ENCODE measurements at regions not wholly inside any gene's neighbourhood (a gene's known extent, or its start where the extent isn't known, plus 50 kb on each side); places are given as distances from the start of the nearest gene placed in this dataset.

DNA sequence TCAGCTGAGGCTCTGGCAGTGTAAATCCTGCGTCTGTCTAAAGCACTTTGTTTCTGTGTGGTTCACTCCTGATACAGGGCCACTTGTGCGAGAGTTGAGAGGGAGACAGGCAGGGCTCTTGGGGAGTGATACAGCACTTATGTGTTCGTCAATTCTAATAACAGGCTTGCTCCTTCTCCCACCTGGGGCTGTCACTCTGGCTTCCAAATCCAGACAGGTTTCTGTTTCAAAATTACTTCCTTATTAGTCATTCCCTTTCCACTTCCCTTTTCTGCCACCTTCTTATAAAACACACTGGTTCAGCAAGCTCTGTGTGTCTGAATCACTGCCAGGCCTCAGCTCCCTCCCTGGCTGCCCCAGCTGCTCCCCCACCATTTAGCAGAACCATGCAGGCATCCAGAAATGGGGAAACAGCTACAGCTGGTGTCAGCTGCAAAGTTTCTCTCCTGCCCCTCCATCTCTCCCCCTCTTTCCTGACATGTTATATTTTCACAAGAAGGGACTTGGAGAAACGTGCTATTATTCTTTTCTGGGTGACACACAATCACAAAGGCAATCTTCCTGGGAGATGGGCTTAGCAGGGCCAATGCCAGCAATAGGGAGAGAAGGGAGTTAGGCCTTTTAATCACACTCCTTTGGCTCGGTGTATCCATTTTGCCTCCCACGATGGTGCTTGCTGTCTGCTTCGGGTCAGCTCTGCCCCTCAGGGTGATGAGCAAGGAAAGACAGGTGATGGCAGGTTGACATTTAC is 58.4 kb upstream of the ZNRF2 start:
- TF ChIP-seq, protein P1, sequence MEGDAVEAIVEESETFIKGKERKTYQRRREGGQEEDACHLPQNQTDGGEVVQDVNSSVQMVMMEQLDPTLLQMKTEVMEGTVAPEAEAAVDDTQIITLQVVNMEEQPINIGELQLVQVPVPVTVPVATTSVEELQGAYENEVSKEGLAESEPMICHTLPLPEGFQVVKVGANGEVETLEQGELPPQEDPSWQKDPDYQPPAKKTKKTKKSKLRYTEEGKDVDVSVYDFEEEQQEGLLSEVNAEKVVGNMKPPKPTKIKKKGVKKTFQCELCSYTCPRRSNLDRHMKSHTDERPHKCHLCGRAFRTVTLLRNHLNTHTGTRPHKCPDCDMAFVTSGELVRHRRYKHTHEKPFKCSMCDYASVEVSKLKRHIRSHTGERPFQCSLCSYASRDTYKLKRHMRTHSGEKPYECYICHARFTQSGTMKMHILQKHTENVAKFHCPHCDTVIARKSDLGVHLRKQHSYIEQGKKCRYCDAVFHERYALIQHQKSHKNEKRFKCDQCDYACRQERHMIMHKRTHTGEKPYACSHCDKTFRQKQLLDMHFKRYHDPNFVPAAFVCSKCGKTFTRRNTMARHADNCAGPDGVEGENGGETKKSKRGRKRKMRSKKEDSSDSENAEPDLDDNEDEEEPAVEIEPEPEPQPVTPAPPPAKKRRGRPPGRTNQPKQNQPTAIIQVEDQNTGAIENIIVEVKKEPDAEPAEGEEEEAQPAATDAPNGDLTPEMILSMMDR (IDR thresholded peaks at IDR 0.05), result no peak
- peak in 2 of 3 donors; percentile 34 to 37 for TF ChIP-seq POLR2A (IDR thresholded peaks at IDR 0.05)

Data from body of pancreas (tissue), 4 donors.